OCI-LY3 (cell line): ENCODE measurements at regions not wholly inside any gene's neighbourhood (a gene's known extent, or its start where the extent isn't known, plus 50 kb on each side); places are given as distances from the start of the nearest gene placed in this dataset.
A peak's percentile ranks its signal among the peaks of the same experiment; 100 is the strongest.

Source experiments
- H2AFZ ChIP-seq: fragments of 200-600, 300-600 bp; shearing (Covaris generic); 2 replicates; pipeline ENCODE4 v1.6.0; 2014; ENCODE audit warnings: antibody characterized with exemption, low read depth, low read length
- H3K27ac ChIP-seq: fragments of 200-600, 300-600 bp; sonication (generic); 2 replicates; pipeline ENCODE4 v1.5.1; 2014; ENCODE audit warnings: mild to moderate bottlenecking, low read length, moderate library complexity, mixed read lengths
- H3K27me3 ChIP-seq: fragments of 200-600, 300-600 bp; sonication (generic); 2 replicates; pipeline ENCODE4 v1.6.1; 2014; ENCODE audit warnings: low read depth, low read length, mixed read lengths
- H3K36me3 ChIP-seq: fragments of 200-600, 300-600 bp; sonication (generic); replicated peaks from 2 replicates; pipeline ENCODE3; 2014; ENCODE audit warnings: low read depth, low read length, mixed read lengths
- H3K4me1 ChIP-seq: fragments of 300-600, 200-600 bp; sonication (generic); 2 replicates; pipeline ENCODE4 v1.6.1; 2014; ENCODE audit warnings: low read length, mixed read lengths
- H3K4me2 ChIP-seq: fragments of 200-600, 300-600 bp; sonication (generic); 2 replicates; pipeline ENCODE4 v1.6.1; 2014; ENCODE audit warnings: low read length, mixed read lengths
- H3K4me3 ChIP-seq: fragments of 300-600, 200-600 bp; sonication (generic); 2 replicates; pipeline ENCODE4 v1.5.1; 2014; ENCODE audit warnings: antibody characterized with exemption, mild to moderate bottlenecking, low read length, moderate library complexity
- H3K79me2 ChIP-seq: fragments of 300-600, 200-600 bp; shearing (Covaris generic); 2 replicates; pipeline ENCODE4 v1.6.1; 2014; ENCODE audit warnings: mild to moderate bottlenecking, low read length, mixed read lengths
- H3K9ac ChIP-seq: fragments of 300-600, 200-600 bp; shearing (Covaris generic); 2 replicates; pipeline ENCODE4 v1.6.0; 2014; ENCODE audit warnings: mild to moderate bottlenecking, low read length, moderate library complexity
- H3K9me3 ChIP-seq: fragments of 200-600, 300-600 bp; shearing (Covaris generic); 2 replicates; pipeline ENCODE4 v1.6.1; 2014; ENCODE audit warnings: low read length, mixed read lengths; ENCODE audit not compliant: insufficient read depth
- H4K20me1 ChIP-seq: fragments of 200-600, 300-600 bp; sonication (generic); 2 replicates; pipeline ENCODE4 v1.6.1; 2016; ENCODE audit warnings: low read length, mixed read lengths; ENCODE audit not compliant: insufficient read depth
- EZH2phosphoT487 ChIP-seq: fragments of 200-600 bp; shearing (Covaris generic); IDR thresholded peaks from 2 replicates; pipeline ENCODE4 v1.6.1; 2018; ENCODE audit warnings: antibody characterized with exemption, mixed run types, low read depth
- TF ChIP-seq, protein P1 (sequence below): fragments of 200-600, 300-600 bp; sonication (generic); IDR thresholded peaks from 2 replicates; pipeline ENCODE4 v1.5.1; 2014; ENCODE audit warnings: antibody characterized with exemption, low read length, low read depth

DNA sequence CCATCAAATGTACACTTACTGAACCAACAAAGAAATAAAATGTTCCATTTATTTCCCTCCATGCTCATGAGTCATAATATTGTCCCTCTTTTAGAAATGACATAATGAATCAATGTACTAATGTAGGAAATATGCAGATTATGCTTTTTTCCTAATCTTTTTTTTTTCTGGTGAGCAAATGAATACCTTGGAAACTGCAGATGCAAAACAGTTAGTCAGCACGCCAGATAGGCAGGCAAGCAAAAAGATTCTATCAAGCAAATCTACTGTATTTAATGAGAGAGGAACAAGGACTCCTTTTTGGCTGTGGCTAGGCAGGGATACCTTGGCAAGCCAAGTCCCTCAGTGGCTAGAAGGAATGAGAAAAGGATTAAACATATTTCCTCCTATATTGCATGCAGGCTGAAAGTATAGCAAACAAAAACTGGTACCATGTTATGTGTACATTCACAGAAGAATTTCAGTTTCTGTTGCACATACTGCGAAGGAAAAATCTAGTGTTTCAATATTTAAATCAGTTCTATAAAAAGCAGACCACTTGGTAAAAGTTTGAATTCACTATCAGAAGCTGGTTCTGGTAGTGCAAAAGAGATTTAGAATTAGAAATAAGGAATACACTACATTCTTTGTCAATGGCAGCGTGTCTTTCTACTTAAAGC, 605.4 kb downstream of the TLE1 start:
- H3K4me3 ChIP-seq, result no peak overlapping the region
- peaks cover 9% of the 10 kb centered on the region; the same call in 1 of the 2 replicates for H3K4me1 ChIP-seq
- H3K4me2 ChIP-seq, result peak overlapping the region; percentile 20
- H3K27ac ChIP-seq, result no peak overlapping the region
- no peaks in the 10 kb centered on the region for H4K20me1 ChIP-seq
- H2AFZ ChIP-seq, result no peak overlapping the region
- no peaks in the 10 kb centered on the region for H3K79me2 ChIP-seq
- no peak for TF ChIP-seq EZH2phosphoT487
- TF ChIP-seq, protein P1, sequence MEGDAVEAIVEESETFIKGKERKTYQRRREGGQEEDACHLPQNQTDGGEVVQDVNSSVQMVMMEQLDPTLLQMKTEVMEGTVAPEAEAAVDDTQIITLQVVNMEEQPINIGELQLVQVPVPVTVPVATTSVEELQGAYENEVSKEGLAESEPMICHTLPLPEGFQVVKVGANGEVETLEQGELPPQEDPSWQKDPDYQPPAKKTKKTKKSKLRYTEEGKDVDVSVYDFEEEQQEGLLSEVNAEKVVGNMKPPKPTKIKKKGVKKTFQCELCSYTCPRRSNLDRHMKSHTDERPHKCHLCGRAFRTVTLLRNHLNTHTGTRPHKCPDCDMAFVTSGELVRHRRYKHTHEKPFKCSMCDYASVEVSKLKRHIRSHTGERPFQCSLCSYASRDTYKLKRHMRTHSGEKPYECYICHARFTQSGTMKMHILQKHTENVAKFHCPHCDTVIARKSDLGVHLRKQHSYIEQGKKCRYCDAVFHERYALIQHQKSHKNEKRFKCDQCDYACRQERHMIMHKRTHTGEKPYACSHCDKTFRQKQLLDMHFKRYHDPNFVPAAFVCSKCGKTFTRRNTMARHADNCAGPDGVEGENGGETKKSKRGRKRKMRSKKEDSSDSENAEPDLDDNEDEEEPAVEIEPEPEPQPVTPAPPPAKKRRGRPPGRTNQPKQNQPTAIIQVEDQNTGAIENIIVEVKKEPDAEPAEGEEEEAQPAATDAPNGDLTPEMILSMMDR, result no peak
- H3K9me3 ChIP-seq, result no peaks in the 10 kb centered on the region
- no peaks in the 10 kb centered on the region for H3K27me3 ChIP-seq
- no peak overlapping the region for H3K9ac ChIP-seq
- no peaks in the 10 kb centered on the region for H3K36me3 ChIP-seq

DNA sequence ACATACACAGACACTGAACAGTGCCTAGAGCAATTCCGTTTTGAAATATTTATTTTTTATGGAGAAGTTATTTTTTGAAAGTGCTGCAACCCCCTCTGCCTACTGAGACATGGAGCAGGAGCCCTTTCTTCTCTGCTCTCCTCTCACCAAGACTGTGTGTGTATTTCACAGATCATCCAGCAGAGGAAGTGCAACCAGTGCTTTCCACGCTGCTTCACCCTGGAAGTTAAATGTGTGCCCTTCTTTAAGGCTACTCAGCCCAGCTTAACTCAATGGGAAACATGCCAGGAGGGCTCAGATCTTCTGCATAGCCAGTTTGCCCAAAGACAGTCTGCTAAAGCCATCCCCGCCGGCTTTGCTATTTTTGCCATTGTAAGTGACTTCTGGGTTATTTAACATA, 606.3 kb downstream of the TLE1 start:
- no peak overlapping the region for H3K9ac ChIP-seq
- no peak overlapping the region for H2AFZ ChIP-seq
- H3K36me3 ChIP-seq, result no peaks in the 10 kb centered on the region
- H3K9me3 ChIP-seq, result no peaks in the 10 kb centered on the region
- no peaks in the 10 kb centered on the region for H4K20me1 ChIP-seq
- no peak overlapping the region for H3K27ac ChIP-seq
- peaks cover 9% of the 10 kb centered on the region; the same call in 1 of the 2 replicates for H3K4me1 ChIP-seq
- no peak overlapping the region for H3K4me3 ChIP-seq
- H3K27me3 ChIP-seq, result no peaks in the 10 kb centered on the region
- TF ChIP-seq EZH2phosphoT487, result no peak
- TF ChIP-seq, protein P1, result no peak
- H3K4me2 ChIP-seq, result no peak overlapping the region
- H3K79me2 ChIP-seq, result no peaks in the 10 kb centered on the region

DNA sequence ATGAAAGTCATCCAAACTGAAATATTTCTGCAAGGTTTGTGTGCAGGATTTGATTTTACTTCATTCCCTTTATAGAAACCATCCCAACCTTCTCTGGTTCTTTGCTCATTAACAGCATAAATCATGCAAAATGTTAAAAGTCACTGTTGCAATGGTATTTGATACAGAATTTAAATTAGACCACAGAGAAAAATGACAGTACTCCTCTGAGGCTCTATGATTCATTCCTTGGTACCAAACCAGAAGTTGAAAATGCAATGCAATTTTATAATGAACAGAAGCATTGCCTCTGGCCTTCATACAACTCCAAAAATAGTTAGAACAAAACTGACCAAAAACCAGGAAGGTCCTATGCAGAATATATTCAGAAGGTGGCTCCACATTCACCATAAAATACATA, 607.1 kb downstream of the TLE1 start:
- H3K27ac ChIP-seq, result no peak overlapping the region
- no peak for TF ChIP-seq EZH2phosphoT487
- TF ChIP-seq, protein P1, result no peak
- no peaks in the 10 kb centered on the region for H4K20me1 ChIP-seq
- H3K4me3 ChIP-seq, result no peak overlapping the region
- H3K4me1 ChIP-seq, result peaks cover 13% of the 10 kb centered on the region; the same call in 1 of the 2 replicates
- no peak overlapping the region for H2AFZ ChIP-seq
- H3K4me2 ChIP-seq, result no peak overlapping the region
- no peaks in the 10 kb centered on the region for H3K9me3 ChIP-seq
- no peaks in the 10 kb centered on the region for H3K27me3 ChIP-seq
- H3K36me3 ChIP-seq, result no peaks in the 10 kb centered on the region
- H3K9ac ChIP-seq, result no peak overlapping the region
- no peaks in the 10 kb centered on the region for H3K79me2 ChIP-seq

DNA sequence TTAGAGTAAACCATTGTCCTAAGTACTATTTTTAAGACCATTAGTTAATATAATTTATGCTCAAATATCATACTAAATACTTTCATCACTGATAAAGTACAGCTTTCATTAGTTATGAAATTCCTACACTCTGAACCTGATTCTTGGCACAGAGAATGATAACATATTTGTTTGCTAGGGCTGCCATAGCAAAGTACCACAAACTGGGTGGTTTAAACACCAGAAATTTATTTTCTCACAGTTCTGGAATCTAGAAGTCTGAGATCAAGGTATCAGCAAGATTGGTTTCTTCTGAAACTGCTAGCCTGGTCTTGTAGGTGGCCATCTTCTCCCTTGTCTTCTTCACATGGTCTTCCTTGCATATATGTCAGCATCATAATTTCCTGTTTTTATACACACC, 608.4 kb downstream of the TLE1 start:
- H3K27me3 ChIP-seq, result no peaks in the 10 kb centered on the region
- TF ChIP-seq, protein P1, result no peak
- TF ChIP-seq EZH2phosphoT487, result no peak
- no peaks in the 10 kb centered on the region for H4K20me1 ChIP-seq
- no peak overlapping the region for H2AFZ ChIP-seq
- no peaks in the 10 kb centered on the region for H3K9me3 ChIP-seq
- H3K9ac ChIP-seq, result no peak overlapping the region
- H3K27ac ChIP-seq, result no peak overlapping the region
- H3K36me3 ChIP-seq, result no peaks in the 10 kb centered on the region
- no peak overlapping the region for H3K4me3 ChIP-seq
- peaks cover 13% of the 10 kb centered on the region; the same call in 1 of the 2 replicates for H3K4me1 ChIP-seq
- H3K79me2 ChIP-seq, result no peaks in the 10 kb centered on the region
- H3K4me2 ChIP-seq, result no peak overlapping the region
